HEK293 (cell line): ENCODE measurements at regions not wholly inside any gene's neighbourhood (a gene's known extent, or its start where the extent isn't known, plus 50 kb on each side); places are given as distances from the start of the nearest gene placed in this dataset.

Experiments
- YY1 ChIP-seq: fragments of 450-650 bp; formaldehyde crosslinking; IDR thresholded peaks from 2 replicates; pipeline ENCODE4 v1.5.1; 2018; ENCODE audit warnings: missing biosample characterization, missing genetic modification characterization
- ZNF426 ChIP-seq: fragments of 450-650 bp; formaldehyde crosslinking; IDR thresholded peaks from 2 replicates; pipeline ENCODE4 v1.5.1; 2017; ENCODE audit warnings: missing biosample characterization, missing genetic modification characterization, mild to moderate bottlenecking, inconsistent platforms, moderate library complexity
- ZNF560 ChIP-seq: fragments of 450-650 bp; formaldehyde crosslinking; IDR thresholded peaks from 2 replicates; pipeline ENCODE4 v1.5.1; 2017; ENCODE audit warnings: missing biosample characterization, missing genetic modification characterization, borderline replicate concordance
- ZNF610 ChIP-seq: fragments of 450-650 bp; formaldehyde crosslinking; IDR thresholded peaks from 2 replicates; pipeline ENCODE4 v1.5.1; 2016; ENCODE audit warnings: missing biosample characterization, missing genetic modification characterization, borderline replicate concordance
- ZSCAN16 ChIP-seq: fragments of 450-650 bp; formaldehyde crosslinking; IDR thresholded peaks from 2 replicates; pipeline ENCODE4 v1.5.1; 2016; ENCODE audit warnings: missing biosample characterization, missing genetic modification characterization
- TF ChIP-seq, protein P1 (sequence below): fragments of 450-650 bp; formaldehyde crosslinking; IDR thresholded peaks from 2 replicates; pipeline ENCODE4 v1.5.1; 2016; ENCODE audit warnings: missing biosample characterization, missing genetic modification characterization
- TF ChIP-seq, protein P2 (sequence below): sonication (generic); formaldehyde crosslinking; IDR thresholded peaks from 2 replicates; pipeline ENCODE4 v1.8.1; 2022; ENCODE audit warnings: mild to moderate bottlenecking, moderate library complexity, missing genetic modification reagents

DNA sequence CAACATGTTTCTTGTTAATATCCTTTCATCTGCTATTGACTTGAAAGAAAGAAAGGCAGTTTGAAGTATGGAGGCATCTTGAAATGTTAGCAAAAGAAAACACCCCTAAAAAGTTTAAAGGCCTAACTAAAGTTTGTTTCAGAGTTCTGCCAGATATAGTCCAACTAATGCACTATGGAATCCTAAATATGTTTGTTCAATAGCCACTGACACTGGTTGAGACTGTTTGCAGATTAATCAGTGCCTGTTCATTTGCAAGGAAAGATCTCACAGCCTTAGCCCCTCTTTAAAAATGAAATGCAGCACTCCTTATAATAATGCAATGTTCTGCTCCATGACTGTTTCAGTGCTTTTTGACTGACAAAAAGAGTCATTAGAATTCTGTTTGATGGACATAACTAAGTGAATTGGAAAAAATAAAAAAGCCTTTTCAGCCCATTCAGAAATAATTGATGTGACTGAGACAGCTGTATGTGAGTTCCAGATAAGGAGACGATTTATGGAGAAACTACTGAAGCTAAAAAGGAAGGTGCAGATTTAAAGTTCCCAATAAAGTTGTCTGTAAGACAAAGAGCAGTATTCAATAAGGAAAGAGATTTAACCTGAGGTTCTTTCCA is 192.0 kb downstream of the PCDH7 start:
- TF ChIP-seq, protein P1, sequence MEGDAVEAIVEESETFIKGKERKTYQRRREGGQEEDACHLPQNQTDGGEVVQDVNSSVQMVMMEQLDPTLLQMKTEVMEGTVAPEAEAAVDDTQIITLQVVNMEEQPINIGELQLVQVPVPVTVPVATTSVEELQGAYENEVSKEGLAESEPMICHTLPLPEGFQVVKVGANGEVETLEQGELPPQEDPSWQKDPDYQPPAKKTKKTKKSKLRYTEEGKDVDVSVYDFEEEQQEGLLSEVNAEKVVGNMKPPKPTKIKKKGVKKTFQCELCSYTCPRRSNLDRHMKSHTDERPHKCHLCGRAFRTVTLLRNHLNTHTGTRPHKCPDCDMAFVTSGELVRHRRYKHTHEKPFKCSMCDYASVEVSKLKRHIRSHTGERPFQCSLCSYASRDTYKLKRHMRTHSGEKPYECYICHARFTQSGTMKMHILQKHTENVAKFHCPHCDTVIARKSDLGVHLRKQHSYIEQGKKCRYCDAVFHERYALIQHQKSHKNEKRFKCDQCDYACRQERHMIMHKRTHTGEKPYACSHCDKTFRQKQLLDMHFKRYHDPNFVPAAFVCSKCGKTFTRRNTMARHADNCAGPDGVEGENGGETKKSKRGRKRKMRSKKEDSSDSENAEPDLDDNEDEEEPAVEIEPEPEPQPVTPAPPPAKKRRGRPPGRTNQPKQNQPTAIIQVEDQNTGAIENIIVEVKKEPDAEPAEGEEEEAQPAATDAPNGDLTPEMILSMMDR (tag by site-specific recombination) = no peak
- no peak for TF ChIP-seq YY1 (tag by site-specific recombination)
- no peak for TF ChIP-seq ZSCAN16 (tag by site-specific recombination)
- no peak for TF ChIP-seq ZNF560 (tag by site-specific recombination)
- TF ChIP-seq ZNF610 (tag by site-specific recombination) = no peak
- TF ChIP-seq ZNF426 (tag by site-specific recombination) = no peak
- TF ChIP-seq, protein P2, sequence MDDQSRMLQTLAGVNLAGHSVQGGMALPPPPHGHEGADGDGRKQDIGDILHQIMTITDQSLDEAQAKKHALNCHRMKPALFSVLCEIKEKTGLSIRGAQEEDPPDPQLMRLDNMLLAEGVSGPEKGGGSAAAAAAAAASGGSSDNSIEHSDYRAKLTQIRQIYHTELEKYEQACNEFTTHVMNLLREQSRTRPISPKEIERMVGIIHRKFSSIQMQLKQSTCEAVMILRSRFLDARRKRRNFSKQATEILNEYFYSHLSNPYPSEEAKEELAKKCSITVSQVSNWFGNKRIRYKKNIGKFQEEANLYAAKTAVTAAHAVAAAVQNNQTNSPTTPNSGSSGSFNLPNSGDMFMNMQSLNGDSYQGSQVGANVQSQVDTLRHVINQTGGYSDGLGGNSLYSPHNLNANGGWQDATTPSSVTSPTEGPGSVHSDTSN (CRISPR knock-in tag) = no peak
